ENCODE measurements at regions not wholly inside any gene's neighbourhood (a gene's known extent, or its start where the extent isn't known, plus 50 kb on each side); places are given as distances from the start of the nearest gene placed in this dataset.
"Not testable (repeated sequence)": the region's sequence is repeated elsewhere in the genome, so short reads cannot be mapped to it uniquely, and the experiment has no call there.

- DNase-seq = no peak
Measured at GRCh38 chr12:112711507-112711906, 80.0 kb upstream of the RPH3A start.

GRCh38 chr12:112712751-112713150, 78.8 kb upstream of the RPH3A start:
- not testable (repeated sequence) for DNase-seq

- no peak for DNase-seq
Measured at GRCh38 chr12:112713471-112713870, 78.1 kb upstream of the RPH3A start.

DNA sequence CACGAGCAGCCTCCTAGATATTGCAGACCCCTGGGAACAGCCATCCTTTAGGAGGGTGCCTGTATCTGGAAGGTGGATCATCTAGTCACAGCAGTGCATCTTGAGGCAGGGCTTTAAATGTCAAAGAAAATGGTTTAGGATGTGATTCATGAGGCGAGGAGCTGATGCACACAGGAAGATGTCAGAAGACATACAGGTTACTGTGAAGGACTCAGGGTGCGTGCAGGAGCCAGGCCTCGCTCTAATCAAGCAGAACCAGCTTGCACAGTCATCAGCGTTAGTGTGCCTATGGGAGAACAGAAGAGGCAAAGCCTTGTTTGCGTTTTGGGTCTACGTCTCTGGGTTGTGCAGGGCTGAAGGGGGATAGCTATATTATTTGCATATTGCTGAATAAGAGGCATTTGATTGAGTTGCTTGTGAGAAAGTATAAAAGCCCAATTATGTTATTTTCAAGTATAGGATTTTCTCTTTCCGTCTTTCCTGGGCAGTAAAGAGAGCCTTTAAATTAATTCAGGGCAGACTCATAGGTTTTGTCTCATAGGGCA, 77.3 kb upstream of the RPH3A start:
- DNase-seq = no peak

DNA sequence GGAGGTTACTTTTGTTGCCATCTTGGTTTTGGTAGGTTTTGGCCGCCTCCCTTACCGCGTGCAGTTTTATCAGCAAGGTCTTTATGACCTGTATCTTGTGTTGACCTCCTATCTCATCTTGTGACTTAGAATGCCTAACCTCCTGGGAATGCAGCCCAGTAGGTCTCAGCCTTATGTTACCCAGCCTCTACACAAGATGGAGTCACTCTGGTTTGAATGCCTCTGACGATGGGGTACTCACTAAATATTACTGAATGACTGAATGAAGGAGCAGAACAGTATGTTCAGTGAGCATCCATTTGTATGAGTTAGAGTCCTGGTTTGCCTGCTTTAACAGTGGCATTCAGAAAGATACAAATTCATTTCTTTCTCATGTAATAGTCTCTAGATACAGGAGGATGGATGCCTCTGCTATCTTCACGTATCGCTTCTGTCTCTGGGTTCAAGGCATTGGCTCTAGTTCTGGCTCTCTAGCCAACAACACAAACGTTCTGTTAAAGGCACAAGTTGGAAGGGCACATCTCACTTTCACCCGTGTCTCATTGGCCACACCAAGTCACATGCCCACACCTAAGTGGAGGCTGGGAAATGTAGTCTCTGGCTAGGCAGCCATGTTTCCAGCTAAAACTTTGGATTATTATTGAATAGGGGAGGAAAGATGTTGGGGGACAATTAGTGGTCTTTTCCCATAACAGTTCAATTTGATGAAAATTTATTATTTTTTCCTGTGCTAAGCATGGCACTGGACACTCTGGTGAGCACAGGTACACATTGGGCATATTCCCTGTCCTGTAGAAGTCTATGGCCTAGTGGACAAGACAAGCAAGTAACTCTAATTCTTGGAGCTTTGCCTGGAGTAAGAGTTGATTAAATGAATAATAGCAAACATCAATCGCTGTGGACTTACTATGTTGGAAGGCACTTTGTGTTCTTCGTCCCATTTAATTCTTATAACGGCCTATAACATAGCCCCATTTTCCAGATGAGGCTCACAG, 75.2 kb upstream of the RPH3A start:
- peak; percentile 4 for DNase-seq

- DNase-seq = no peak
Measured at GRCh38 chr12:112728864-112729263, 62.7 kb upstream of the RPH3A start.

DNA sequence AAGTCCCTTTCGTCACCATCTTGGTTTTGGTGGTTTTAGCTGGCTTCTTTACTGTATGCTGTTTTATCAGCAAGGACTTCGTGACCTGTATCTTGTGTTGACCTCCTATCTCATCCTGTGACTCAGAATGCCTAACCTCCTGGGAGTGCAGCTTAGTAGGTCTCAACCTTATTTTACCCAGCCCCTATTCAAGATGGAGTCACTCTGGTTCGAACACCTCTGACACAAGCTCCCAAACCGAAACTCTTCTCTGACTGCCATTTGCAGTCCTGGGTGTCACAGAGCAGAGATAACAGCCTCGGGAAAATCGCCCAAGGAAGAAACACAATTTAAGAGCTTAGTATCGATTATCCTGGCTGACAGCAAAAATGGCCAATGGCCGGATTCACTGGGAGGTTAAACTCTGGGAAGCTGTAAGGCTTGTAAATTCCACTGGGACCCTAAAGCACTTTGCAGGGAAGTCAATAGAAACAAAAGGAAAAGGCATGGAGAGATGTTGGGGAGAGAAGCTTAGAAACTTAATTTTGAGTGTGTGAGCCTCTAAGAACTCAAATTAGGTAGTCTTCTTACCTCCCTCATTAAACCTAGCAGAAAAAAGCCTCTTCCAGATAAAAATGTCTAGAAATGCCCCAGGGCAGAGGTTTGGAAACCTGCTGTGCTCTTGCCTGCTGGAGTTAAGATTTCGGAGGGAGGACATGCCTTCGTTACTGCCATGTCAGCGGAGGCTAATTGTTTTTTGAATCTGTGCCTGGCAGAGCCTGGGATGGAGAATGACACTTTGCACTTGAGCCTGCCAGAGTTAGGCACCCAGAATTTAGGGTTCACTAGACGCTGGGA, 56.5 kb upstream of the RPH3A start:
- DNase-seq = no peak

GRCh38 chr12:112738531-112738930, 53.0 kb upstream of the RPH3A start:
- no peak for DNase-seq

- no peak for DNase-seq
Measured at GRCh38 chr12:112740387-112740934, 51.1 kb upstream of the RPH3A start.

DNA sequence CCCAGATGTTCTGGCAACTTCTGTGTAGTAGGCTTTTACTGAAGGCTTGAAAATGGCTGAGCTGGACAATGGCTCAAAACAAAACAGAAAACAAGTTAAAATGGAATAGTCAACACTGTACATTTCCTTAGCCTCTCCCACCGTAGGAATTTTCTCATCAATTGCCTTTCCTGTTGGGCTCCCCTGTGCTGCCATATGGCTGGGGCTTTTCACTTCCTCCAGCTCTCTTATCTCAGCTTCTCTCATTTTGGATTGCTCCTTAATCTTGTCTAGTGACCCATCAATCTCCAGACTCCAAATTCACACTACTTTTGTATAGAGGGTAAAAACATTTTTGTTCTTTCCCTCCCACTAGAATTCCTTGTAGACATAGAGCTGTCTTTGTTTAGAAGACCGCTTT, 50.4 kb upstream of the RPH3A start:
- DNase-seq = no peak

Measured in NCI-H774 (cell line).